GM12864 (cell line): ENCODE measurements at regions not wholly inside any gene's neighbourhood (a gene's known extent, or its start where the extent isn't known, plus 50 kb on each side); places are given as distances from the start of the nearest gene placed in this dataset.
"Not testable (repeated sequence)": the region's sequence is repeated elsewhere in the genome, so short reads cannot be mapped to it uniquely, and the experiment has no call there.

ENCODE experiments used
- DNase-seq: peaks from one replicate; pipeline ENCODE4 v3.0.0-alpha.2; 2011; ENCODE audit warnings: low read depth
- H3K4me3 ChIP-seq: 2 replicates; pipeline ENCODE4 v1.5.1; 2011; ENCODE audit warnings: mild to moderate bottlenecking, low read depth, low read length, control low read depth
- TF ChIP-seq, protein P1 (sequence below): IDR thresholded peaks from 2 replicates; pipeline ENCODE4 v1.5.1; 2011; ENCODE audit warnings: low read depth, mild to moderate bottlenecking, moderate library complexity, low read length, control low read depth, inconsistent platforms; ENCODE audit errors: missing control alignments

DNA sequence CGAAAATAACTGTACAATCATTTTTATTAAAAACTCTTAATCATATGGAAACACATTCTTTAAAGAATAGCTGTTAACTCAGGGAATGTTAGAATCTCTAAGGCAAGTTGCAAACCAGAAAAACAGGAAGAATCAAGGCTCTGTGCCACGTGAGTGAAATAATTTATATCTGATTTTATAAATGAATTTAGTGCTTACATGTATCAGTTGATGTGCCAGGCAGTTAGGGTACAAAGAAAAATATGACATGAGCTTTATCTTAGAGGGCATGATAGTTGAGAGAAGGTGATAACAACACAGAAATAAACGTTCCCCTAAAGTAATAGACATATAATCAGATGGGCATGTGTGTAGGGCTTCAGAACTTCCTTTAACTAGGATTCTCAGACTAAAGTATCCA, 734.5 kb upstream of the CCDC179 start:
- no peak for DNase-seq
- TF ChIP-seq, protein P1, sequence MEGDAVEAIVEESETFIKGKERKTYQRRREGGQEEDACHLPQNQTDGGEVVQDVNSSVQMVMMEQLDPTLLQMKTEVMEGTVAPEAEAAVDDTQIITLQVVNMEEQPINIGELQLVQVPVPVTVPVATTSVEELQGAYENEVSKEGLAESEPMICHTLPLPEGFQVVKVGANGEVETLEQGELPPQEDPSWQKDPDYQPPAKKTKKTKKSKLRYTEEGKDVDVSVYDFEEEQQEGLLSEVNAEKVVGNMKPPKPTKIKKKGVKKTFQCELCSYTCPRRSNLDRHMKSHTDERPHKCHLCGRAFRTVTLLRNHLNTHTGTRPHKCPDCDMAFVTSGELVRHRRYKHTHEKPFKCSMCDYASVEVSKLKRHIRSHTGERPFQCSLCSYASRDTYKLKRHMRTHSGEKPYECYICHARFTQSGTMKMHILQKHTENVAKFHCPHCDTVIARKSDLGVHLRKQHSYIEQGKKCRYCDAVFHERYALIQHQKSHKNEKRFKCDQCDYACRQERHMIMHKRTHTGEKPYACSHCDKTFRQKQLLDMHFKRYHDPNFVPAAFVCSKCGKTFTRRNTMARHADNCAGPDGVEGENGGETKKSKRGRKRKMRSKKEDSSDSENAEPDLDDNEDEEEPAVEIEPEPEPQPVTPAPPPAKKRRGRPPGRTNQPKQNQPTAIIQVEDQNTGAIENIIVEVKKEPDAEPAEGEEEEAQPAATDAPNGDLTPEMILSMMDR, result no peak
- H3K4me3 ChIP-seq, result no peak overlapping the region

DNA sequence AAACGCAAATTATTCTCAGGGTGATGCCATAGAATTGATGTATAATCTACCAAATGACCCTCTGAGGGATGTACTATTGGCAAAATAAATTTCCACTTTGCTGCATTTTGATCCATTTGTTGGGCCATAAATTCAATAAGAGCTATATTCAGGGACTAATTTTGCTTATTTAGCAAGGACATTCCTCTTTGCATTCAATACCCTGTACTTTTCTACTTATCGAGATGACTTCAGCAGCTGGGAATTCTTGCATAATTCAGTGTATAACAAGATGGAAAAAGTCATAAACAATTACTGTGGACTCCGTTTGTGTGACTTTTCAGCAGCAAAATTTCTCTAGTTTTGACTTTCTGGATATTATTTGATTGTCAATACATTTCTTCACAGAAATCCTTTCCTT, 744.7 kb upstream of the CCDC179 start:
- TF ChIP-seq, protein P1, result no peak
- H3K4me3 ChIP-seq, result no peak overlapping the region
- no peak for DNase-seq

DNA sequence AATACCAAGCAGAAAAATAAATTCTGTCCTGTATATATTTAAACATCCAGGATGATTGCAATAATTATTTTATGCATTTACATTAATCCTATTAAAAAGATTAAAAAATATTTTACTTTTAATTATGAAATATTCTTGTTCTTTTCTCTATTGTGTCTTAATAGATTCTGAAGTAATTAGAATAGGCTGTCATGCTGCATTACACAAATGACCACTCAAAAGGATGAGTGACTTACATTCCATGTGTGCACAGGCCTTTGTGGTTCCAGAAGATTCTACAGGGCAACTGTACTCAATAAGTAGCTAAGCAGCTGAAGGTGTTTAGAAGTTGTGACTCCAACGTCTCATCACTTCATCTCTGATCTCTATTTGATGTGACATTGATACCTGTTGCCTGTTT, 745.9 kb upstream of the CCDC179 start:
- TF ChIP-seq, protein P1, result no peak
- DNase-seq, result no peak
- H3K4me3 ChIP-seq, result no peak overlapping the region

DNA sequence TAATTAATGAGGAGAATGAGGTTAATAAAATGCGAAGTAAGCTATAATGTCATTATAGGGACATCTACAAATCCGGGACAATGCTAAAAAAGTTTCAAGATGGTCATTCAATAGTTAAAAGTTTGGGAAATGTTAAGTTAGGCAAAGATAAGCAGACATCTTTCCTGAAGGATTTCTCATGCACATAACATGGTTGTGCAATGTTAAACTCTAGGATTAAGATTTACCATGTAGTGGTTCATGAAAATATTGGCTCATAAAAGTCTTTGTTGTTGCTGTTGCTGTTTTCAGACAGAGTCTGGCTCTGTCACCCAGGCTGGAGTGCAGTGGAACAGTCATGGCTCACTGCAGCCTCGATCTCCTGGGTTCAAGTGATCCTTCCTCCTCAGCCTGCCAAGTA, 751.5 kb upstream of the CCDC179 start:
- no peak overlapping the region for H3K4me3 ChIP-seq
- TF ChIP-seq, protein P1, result no peak
- DNase-seq, result no peak

DNA sequence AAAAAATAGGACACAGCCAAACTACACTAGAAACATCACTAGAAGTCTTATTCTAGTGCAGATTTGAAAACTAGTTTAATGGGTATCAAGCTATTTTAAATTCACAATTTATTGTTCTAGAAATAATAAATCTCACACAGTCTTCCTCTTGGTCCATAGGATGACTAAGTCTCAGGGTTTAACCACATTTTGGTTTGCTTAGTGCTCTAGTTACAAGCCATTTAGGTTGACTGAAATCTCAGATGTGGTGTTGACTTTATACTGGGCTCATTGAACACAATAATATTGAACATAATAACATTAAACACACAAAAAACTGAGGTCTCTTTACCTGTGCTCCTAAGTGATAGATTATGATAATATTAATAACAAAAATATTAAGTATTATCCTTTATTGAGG, 760.3 kb upstream of the CCDC179 start:
- no peak for DNase-seq
- TF ChIP-seq, protein P1, result no peak
- no peak overlapping the region for H3K4me3 ChIP-seq

DNA sequence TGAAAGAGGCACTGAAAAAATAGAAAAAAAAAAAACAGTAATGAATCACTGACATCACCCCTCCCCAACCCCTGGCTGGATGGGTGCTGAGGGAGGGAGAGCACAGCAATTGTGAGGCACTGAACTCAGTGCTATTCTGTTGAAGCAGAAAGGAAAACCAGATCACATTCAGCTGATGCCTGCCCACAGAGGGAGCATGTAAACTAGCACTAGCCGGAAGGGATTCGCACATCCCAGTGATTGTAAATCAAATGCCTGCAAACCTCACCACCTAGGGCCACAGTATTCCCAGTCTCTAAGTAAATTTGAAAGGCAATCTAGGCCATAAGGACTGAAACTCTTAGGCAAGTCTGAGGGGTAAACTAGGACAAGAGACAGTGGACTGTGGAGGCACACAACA, 772.0 kb upstream of the CCDC179 start:
- DNase-seq, result no peak
- no peak overlapping the region for H3K4me3 ChIP-seq
- TF ChIP-seq, protein P1, result no peak

DNA sequence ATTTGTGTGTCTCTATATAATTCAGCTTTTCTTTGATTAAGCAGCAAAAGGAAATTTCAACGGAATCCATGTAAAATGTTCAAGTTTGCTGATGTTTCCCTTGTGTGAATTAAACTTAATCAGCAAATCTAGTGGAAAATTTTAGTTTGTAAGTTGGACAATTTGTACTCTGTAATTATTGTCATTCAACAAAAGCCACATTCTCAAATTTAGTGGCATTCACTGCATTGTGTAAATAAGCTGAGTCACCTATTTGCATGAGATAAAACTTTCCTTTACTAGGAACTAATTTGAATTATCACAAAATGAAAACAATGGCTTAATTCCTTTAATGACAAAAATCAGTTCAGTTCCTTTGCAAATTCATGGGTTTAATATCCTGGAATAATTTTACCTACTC, 784.2 kb upstream of the CCDC179 start:
- TF ChIP-seq, protein P1, result no peak
- no peak for DNase-seq
- no peak overlapping the region for H3K4me3 ChIP-seq

DNA sequence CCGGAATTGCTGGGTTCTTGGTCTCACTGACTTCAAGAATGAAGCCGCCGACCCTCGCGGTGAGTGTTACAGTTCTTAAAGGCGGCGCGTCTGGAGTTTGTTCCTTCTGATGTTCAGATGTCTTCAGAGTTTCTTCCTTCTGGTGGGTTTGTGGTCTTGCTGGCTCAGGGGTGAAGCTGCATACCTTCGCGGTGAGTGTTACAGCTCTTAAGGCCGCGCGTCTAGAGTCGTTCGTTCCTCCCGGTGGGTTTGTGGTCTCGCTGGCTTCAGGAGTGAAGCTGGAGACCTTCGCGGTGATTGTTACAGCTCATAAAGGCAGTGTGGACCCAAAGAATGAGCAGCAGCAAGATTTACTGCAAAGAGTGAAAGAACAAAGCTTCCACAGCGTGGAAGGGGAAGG, 792.1 kb upstream of the CCDC179 start:
- not testable (repeated sequence) for DNase-seq, H3K4me3 ChIP-seq
